ENCODE measurements at regions not wholly inside any gene's neighbourhood (a gene's known extent, or its start where the extent isn't known, plus 50 kb on each side); places are given as distances from the start of the nearest gene placed in this dataset.

- no peak for DNase-seq
These were observed 383.0 kb downstream of the PMP22 start for GRCh38 chr17:14882131-14882530.

GRCh38 chr17:14875557-14876412 lies 389.3 kb downstream of the PMP22 start:
- DNase-seq, result no peak

GRCh38 chr17:14873996-14874395 lies 391.1 kb downstream of the PMP22 start:
- DNase-seq, result no peak

- DNase-seq, result no peak
These were observed 391.6 kb downstream of the PMP22 start for GRCh38 chr17:14873540-14873939.

- DNase-seq, result no peak
These were observed 393.2 kb downstream of the PMP22 start for GRCh38 chr17:14871921-14872320.

GRCh38 chr17:14866266-14866665 lies 398.9 kb downstream of the PMP22 start:
- no peak for DNase-seq

- no peak for DNase-seq
These were observed 401.0 kb downstream of the PMP22 start for GRCh38 chr17:14864127-14864526.

- DNase-seq, result no peak
These were observed 405.6 kb downstream of the PMP22 start for GRCh38 chr17:14859542-14859941.

GRCh38 chr17:14856176-14856575 lies 408.9 kb downstream of the PMP22 start:
- no peak for DNase-seq

- no peak for DNase-seq
These were observed 410.4 kb downstream of the PMP22 start for GRCh38 chr17:14854691-14855090.

GRCh38 chr17:14845591-14846281 lies 419.4 kb downstream of the PMP22 start:
- no peak for DNase-seq

- DNase-seq, result no peak
These were observed 421.9 kb downstream of the PMP22 start for GRCh38 chr17:14843086-14843795.

GRCh38 chr17:14840616-14841231 lies 424.4 kb downstream of the PMP22 start:
- DNase-seq, result no peak

GRCh38 chr17:14838567-14838966 lies 426.6 kb downstream of the PMP22 start:
- DNase-seq, result no peak

- DNase-seq, result no peak
These were observed 431.8 kb downstream of the PMP22 start for GRCh38 chr17:14833201-14833785.

GRCh38 chr17:14831491-14831890 lies 433.6 kb downstream of the PMP22 start:
- no peak for DNase-seq

- DNase-seq, result no peak
These were observed 437.7 kb downstream of the PMP22 start for GRCh38 chr17:14827396-14827919.

- DNase-seq, result no peak
These were observed 438.8 kb downstream of the PMP22 start for GRCh38 chr17:14826358-14826757.

- no peak for DNase-seq
These were observed 446.7 kb downstream of the PMP22 start for GRCh38 chr17:14818469-14818868.

GRCh38 chr17:14815079-14815478 lies 450.0 kb downstream of the PMP22 start:
- no peak for DNase-seq

- DNase-seq, result no peak
These were observed 451.3 kb downstream of the PMP22 start for GRCh38 chr17:14813649-14814370.

- DNase-seq, result no peak
These were observed 456.7 kb downstream of the PMP22 start for GRCh38 chr17:14808425-14808824.
